ENCODE measurements at regions not wholly inside any gene's neighbourhood (a gene's known extent, or its start where the extent isn't known, plus 50 kb on each side); places are given as distances from the start of the nearest gene placed in this dataset.

DNA sequence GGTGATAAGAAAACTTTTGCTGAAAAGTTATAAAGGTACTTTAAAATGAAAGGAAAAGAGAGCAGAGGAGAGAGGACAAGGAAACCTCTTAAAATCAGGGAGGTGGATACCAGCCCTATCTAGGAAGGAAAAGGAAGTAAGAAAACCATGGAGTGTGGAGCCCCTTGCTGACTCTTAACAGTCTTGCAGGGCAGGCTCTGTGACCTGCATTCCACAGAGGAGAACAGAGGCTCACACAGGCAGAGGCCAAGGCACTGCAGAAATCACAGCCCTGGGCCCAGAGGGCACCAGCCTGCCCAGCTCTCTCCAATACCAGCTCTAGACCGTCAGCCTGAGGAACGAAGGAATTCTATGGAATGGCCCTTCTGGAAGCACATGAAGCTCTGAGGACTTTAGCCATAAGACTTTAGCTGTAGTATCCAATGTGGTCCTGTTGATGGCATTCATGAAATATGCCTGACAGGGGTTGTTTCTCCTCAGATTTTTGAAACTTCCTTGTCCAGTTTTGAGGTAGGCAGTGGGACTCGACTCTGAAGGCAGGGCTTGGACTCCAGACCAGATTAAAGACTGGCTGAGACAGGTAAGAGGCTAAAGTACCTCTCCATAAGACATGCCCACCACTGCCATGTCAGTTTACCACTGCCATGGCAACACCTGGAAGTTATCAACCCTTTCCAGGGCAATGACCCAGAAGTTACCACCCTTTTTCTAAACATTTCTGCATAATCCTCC lies 216.3 kb downstream of the ANAPC1 start:
- TF ChIP-seq, protein P1, sequence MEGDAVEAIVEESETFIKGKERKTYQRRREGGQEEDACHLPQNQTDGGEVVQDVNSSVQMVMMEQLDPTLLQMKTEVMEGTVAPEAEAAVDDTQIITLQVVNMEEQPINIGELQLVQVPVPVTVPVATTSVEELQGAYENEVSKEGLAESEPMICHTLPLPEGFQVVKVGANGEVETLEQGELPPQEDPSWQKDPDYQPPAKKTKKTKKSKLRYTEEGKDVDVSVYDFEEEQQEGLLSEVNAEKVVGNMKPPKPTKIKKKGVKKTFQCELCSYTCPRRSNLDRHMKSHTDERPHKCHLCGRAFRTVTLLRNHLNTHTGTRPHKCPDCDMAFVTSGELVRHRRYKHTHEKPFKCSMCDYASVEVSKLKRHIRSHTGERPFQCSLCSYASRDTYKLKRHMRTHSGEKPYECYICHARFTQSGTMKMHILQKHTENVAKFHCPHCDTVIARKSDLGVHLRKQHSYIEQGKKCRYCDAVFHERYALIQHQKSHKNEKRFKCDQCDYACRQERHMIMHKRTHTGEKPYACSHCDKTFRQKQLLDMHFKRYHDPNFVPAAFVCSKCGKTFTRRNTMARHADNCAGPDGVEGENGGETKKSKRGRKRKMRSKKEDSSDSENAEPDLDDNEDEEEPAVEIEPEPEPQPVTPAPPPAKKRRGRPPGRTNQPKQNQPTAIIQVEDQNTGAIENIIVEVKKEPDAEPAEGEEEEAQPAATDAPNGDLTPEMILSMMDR (conservative IDR thresholded peaks at IDR 0.05 in 1 of 2, IDR thresholded peaks at IDR 0.05 in 1 of 2; ENCODE audit: extremely low read depth in 1 of 2, insufficient read depth in 1 of 2, low read depth in 1 of 2, low read length in 2 of 2): peak; percentile 66 to 76
- TF ChIP-seq EZH2 (IDR thresholded peaks at IDR 0.05; ENCODE audit: borderline replicate concordance, low read length): no peak

Measured in mammary epithelial cell (primary cell).